ENCODE measurements at regions not wholly inside any gene's neighbourhood (a gene's known extent, or its start where the extent isn't known, plus 50 kb on each side); places are given as distances from the start of the nearest gene placed in this dataset.

DNA sequence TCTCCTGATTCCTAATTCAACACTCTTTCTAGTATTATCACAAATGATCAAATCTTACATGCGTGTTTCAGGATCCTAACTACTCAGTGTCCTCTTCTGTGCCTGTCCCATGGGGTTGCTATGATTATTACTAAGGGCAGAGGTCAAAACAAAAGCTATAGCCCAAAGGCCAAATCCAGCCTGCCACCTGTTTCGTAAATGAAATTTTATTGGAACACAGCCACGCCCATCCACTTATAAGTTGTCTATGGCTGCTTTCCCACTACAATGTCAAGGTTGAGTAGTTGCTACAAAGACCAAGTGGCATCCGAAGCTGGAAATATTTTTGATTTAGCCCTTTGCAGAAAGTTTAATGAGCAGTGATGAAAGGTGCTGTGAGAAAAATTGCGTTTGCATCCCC lies 336.6 kb downstream of the TMEM114 start:
- TF ChIP-seq EP300 (IDR thresholded peaks at IDR 0.05; ENCODE audit: borderline replicate concordance in 1 of 2, low read depth in 2 of 2, low read length in 2 of 2): no peak
- no peak for TF ChIP-seq SAP30 (IDR thresholded peaks at IDR 0.05; ENCODE audit: insufficient read depth, insufficient replicate concordance, low read length)
- no peak for TF ChIP-seq E2F6 (IDR thresholded peaks at IDR 0.05)
- TF ChIP-seq EZH2 (IDR thresholded peaks at IDR 0.05; ENCODE audit: low read depth, low read length, severe bottlenecking): no peak
- TF ChIP-seq SP4 (IDR thresholded peaks at IDR 0.05; ENCODE audit: low read length): no peak
- TF ChIP-seq CHD2 (IDR thresholded peaks at IDR 0.05; ENCODE audit: low read length): no peak
- TF ChIP-seq POLR2AphosphoS5 (IDR thresholded peaks at IDR 0.05; ENCODE audit: low read depth, low read length): no peak
- no peak for TF ChIP-seq CTCF (IDR thresholded peaks at IDR 0.05; ENCODE audit: control extremely low read depth in 1 of 3, insufficient read depth in 1 of 3, low read depth in 1 of 3, low read length in 3 of 3)
- TF ChIP-seq JUN (IDR thresholded peaks at IDR 0.05; ENCODE audit: low read depth, low read length): no peak
- no peak for TF ChIP-seq KDM1A (IDR thresholded peaks at IDR 0.05; ENCODE audit: borderline replicate concordance, low read length)
- TF ChIP-seq CHD1 (IDR thresholded peaks at IDR 0.05; ENCODE audit: low read depth, low read length): no peak
- TF ChIP-seq POU5F1 (IDR thresholded peaks at IDR 0.05; ENCODE audit: low read depth, low read length): no peak
- no peak for TF ChIP-seq EGR1 (IDR thresholded peaks at IDR 0.05; ENCODE audit: borderline replicate concordance, low read depth, low read length)
